HG03045 (cell line): ENCODE measurements at regions not wholly inside any gene's neighbourhood (a gene's known extent, or its start where the extent isn't known, plus 50 kb on each side); places are given as distances from the start of the nearest gene placed in this dataset.

Experiments
- ATAC-seq: cut with Tn5 transposase; IDR thresholded peaks from one replicate; pipeline ENCODE4 v1.9.1; 2021; ENCODE audit warnings: mild to moderate bottlenecking, moderate library complexity; ENCODE audit not compliant: unreplicated experiment

DNA sequence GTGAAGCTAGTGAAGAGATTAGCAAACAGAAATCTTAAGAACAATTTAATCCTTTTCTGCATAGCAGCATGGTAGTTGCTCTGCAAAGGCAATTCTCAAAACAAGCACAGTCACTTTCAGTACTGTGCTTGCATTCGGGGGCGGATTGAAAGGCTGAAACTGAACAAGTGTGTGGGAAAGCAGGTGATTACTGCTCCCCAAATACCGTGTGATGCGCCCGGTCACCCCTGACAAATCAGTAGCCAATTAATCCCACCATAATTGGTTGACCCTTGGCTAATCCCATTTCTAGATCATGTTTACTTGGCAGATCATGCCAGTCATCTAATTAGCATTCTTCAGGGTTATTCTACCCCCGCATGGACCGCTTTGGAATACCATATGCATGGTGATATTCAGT lies 76.5 kb upstream of the ADRB1 start:
- no peak for ATAC-seq

DNA sequence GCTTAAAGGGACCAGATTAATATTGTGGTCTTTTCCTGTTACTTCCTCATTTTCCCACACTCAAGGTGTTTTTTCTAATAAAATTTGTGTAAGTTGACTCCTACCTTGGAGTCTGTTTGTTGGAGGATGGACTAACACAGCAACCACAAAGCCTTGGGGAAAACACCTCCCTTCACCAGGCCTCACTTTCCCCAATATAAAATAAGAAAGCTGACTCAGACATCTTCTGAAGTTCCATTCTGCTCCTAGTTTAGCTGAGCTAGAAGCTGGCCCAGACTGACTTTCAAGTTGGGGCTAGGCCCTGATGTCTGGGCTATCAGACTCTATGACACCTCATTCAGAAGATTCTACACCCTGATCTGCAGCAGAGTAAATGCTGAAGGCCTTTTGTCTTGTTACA lies 73.0 kb upstream of the ADRB1 start:
- ATAC-seq, result no peak

DNA sequence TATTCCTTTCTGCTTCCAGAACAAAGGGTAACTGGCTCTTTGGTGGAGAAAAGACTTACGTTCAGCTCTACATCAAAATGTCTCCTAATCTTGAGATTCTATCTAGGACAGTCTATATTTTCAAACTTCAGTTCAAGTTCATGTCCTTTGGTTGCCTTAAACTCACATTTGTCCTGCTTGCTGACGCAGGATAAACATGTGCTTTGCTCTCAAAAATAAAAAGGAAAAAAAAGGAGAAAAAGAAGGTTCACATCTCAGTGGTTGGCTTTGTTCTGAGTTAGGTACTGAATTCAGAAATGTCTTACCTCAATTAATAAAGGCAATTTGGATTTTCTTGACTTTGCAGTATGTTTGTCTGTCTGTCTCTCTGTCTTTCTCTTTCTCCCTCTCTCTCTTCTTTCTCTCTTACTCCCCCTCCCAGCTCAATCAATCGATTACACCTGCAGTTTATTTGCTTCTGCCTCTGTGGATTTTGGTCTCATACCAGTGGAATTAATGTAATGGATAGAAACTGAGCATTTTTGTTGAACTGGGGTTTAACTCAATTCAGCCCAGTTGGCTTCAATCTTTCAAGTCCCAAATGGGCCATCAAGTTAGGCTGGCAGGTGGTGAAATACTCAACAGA lies 72.2 kb upstream of the ADRB1 start:
- no peak for ATAC-seq

DNA sequence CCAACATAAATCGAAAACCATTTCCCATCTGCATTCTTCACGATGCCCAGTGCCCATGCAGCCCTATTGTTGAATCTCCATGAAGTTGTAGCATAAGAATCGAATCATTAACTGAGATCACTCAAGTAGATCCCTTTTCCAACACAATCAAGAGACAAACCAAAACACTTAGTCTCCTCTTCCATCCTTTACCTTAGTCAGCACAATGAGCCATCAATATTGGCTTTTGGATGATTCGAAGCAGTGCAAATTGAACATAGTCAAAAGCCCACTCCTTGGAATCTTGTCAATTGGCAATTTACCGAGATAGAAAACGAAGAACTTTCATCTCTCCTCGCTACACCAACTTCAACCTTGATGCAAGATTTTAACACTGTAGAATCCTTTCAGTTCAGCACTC lies 66.5 kb upstream of the ADRB1 start:
- ATAC-seq, result no peak

DNA sequence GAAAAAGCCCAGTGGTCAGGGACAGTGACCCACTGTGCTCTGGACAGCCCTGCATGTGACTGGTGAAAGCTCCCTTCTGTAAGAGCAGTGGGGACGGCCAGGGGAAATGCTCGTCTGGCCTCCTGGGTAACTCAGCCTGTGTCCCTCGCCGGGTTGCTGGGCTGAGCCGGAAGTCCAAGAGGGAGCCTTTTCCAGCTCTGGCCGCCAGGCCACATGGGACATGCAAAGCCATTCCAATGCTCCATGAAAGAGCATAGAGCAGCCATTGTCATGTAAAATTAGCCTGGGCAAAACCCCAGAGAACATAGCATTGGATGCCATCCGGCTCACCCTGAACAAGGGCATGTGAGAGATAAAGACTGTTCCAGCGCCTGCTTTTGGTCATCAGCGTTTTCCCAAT lies 64.9 kb upstream of the ADRB1 start:
- no peak for ATAC-seq

DNA sequence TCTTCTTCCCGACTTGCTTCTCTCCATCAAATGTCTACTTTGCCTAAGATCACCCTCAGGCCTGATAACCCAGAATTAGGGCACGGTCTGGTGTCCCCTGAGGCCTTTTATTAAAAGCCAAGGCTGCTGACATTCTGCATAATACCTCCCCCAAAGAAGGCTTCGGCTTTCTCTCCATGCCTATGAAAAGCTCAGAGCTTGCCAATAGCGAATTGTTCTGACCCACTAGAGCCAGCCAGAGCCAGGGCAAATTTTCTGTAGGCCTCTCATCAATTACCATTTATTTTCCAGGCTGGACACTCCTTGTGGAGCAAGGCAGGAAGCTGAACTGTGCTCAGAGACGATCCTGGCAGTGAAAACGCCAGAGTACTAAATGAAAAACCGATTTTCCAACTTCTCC lies 64.3 kb upstream of the ADRB1 start:
- ATAC-seq, result no peak

DNA sequence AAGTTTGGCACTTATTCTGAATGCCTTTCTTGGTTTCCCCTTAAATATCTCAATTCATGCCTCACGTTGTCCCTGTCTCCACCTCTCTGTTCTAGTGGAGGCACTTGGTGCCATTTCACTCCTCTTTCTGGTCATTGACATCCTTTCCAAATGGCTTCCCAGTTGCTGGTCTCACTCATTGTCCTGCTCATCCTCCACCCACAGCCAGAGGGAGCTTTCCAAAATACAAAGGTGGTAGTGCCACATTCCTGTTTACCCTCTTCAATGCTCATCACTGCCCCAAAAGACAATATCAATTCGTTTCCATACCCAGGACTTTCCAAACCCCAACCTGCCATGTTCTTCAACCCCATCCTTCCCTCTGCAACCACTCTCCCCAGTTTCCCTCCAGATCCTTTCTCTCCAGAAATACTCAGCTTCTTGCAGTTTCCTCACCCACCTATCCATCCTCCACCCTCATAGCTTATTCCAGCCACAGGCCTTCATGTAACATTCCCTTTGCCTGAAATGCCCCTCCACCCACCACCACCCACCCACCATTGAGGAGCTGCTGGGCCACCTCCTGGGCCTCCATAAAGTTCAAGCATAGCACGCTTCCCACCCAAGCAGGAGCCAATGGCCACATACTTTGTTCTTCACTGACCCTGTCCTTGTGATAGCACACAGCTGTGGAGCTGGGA lies 63.1 kb upstream of the ADRB1 start:
- ATAC-seq, result no peak

DNA sequence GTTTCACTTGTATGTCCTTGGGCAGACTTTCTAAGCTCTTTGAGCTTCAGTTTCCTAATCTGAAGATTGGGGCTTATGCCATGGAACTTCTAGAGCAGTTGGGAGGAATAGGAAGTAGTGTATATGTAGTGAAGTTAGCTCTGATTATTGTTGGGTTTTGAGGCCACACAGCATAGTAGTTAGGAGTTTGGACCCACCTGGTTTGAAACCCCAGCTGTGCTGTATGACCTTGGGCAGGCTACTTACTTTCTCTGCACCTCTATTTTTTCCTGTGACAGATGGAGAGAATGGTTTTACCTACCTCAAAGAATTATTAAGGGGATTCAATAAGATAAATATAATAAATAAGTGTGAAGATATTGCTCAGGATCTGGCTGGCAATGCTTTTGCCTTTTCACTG lies 61.4 kb upstream of the ADRB1 start:
- peak; percentile 29 for ATAC-seq

DNA sequence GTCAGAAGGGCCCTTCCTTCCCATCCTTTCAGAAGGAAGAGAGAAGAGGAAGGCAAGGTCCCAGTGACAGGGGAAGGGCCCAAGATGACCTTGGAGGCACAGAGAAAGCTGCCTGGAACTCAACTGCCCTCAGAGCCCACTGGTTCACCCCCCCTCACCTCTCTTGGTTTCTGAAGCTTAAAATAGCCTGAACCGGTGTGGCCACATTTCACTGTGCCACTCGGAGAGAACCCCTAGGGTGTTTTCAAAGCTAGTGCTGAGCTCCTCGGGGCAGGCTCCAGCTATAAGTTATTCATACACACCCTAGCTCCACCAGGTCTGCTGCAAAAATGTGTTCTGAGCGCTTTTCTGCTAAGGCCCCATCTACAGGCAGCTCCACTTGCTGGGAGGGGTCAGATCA lies 60.9 kb upstream of the ADRB1 start:
- ATAC-seq, result peak; percentile 80

DNA sequence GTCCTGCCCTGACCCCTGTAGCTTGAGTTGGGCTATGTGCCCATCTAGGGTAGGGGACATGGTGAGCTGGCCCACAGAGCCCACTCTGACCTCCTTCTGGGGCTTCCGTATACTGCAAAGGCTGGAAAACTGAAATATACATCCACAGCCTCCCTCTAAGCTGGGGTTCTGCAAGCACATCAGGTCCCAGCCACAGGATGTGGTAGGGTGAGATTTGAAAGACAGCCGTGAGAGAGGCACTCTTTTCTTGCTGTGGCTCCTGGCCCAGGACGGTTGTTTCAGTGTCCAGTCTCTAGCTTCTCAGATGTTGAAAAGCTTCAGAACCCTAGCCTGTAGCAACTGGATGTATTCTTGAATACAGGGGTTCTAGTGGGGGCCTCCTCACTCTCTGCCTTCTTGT lies 60.1 kb upstream of the ADRB1 start:
- no peak for ATAC-seq

DNA sequence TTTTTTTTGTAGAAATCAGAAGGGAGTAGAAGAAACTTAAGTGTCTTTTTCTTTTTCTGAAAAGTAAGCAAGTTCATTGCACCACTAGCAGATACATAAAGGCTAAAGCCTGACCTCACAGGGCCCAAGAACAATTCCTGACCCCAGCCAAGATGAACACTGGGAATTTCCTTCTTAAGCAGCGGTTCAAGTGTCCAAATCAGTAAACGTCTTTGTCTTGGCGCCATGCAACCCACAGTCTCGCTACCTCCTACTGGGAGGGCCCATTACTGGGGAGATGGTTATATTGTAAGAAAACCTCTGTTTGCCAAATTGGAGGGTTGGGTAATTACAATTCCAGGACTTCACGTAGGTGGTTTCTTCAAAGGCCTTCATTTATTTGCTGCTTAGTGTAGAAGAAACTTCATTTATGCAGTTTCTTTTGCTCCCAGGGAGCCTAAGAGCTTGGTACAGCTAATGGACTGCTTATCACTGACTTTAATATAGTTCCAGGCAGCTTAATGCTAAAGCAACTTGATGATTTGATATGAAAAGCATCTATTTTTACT lies 58.3 kb upstream of the ADRB1 start:
- ATAC-seq, result no peak

DNA sequence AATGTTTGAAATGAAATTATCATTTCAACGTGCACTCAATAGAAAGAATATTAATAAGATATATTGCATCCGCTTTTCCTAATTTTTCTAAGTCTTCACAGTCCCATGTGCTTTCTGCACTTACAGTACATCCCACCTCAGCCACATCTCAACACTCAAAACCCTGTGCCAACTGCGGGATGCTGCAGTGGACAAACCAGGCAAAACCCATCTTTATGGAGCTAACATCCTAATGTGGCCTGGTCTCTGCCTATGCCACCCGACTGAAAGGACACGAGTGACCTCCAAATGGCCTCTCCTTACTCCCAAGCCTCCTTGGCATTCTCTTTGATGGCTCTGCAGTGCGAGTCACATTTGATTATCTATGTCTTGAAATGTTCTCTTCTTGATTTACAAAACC lies 57.4 kb upstream of the ADRB1 start:
- no peak for ATAC-seq

DNA sequence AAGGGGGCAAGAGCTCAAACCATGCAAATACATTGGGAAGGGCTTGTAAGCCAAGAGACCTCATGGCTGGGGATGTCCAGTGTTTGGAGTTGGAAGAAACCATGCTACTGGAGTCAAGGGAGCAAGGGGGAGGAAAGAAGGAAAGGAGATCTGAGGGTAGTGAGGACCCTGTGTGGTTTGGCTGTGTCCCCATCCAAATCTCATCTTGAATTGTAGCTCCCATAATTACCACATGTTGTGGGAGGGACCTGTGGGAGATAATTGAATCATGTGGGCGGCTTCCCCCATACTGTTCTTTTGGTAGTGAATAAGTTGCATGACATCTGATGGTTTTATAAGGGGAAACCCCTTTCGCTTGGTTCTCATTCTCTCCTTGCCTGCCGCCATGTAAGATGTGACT lies 56.5 kb upstream of the ADRB1 start:
- no peak for ATAC-seq

DNA sequence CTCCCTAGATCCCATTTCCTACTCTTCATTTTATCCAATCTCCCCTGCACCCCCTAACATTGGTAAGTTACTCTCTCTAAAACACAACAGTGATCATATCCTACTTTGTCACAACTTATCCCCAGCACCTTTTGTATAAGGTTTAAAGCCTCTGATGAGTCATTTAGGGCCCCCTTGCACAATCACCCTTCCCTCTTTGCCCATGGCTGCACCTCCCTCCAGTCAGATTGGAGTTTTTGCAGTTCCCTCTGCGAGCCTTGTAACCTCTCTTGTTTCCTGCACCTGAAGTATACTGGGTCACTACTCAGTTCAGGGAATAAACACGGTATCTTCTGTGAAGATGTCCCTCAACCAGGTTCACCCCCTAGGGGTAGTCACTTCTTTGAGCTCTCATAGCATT lies 55.9 kb upstream of the ADRB1 start:
- no peak for ATAC-seq

DNA sequence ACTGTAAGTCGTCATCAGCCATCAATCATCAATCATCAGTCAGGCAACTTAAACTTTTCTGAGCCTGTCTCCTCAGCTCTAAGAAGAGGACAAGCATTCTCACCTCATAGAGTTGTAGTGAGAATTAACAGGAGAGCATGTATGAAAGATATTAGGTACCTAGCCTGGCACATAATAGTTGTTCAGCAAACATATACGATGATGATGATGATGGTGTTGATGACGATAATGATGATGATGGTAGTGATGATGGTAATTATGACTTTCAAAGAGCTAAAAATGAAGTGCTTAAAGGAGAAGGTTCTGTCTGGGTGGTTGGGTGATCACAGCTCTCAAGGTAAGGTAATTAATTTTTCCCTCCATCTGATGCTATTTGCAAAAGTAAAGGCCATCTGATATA lies 55.1 kb upstream of the ADRB1 start:
- no peak for ATAC-seq

DNA sequence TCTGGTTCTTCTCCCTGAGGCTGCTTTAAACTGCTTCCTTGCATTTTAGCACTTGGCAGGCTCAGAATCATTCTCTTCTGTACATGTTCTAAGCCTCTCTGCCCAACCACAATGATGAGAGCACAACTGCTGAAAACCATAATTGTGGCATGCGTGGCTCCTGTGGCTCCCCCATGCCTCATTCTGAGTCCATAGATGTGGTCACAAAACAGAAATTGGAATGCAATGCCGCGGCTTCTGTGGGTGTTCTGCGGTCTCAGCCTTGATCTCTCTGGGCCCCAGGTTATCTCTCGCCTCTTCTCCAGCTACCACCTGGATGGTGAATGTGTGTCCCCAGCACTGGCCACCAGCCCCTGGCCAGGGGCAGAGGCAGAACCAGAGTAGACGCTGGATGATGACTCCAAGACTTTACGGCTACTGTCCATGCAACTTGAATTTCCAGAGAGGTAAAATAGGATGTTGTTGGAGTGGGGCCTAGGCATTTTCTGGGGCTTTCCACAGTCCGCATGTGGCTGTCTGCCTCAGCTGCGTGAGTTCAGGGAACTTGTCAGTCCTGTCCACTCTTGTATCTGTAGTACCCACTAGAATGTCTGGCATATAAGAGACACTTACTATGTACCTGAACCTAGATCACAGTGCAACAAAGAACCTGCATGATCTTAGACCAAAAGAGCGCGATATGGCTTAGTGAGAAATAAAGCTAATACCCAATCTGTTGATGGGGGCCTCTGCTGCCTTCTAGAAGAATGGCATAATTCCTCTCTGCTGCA lies 52.4 kb upstream of the ADRB1 start:
- ATAC-seq, result no peak

DNA sequence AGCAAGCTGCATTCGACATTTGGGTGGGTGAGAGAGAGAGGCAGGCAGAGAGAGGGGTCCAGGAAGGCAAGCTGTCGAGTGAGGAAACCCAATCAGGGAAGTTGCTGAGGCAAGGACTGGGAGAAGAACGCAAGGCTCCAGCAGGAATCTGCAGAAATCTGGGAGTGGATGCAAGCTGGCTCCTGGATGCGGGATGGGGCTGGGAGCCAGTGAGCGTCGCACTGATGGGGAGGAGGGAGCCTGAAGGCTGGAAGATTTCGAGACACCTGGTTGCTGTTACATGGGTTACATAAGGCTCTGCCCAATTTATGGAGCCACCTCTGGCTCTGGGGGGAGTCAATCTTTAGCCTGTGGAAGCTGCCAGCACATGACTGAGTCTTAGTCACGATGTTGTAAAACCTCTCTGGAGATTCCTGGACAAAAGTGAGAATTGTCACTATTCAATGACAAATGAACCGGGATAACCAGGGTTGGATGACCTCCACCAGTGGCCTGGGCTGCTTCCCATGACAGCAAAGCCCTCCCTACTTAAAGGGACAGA lies 51.1 kb upstream of the ADRB1 start:
- ATAC-seq, result no peak

DNA sequence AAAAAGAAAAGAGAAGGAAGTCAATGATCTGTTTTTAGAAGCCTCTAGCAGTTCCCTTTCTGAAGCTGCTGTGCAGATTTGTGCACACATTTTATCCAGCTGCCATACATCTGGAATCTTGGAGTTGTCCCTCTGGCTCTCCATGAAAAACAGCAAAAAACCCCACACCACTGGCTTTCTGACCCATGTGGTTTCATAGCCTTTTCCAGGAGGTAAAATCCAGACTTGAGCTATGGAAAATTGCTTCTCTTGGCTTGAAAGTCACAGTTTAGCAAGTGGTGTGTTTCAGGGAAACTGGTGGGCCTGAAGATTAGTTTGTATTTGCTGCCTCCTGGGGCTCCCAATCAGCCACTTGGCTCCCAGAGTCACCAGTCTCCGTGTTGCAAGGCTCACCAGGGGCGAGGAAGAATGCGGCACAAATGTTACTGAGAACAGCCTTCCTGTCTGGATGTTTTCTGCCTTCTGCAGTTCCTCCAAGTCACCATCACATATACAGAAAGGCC lies 50.1 kb upstream of the ADRB1 start:
- ATAC-seq, result no peak
